Activated CD8-positive, alpha-beta memory T cell treated with anti-CD3 and anti-CD28 coated beads, Interleukin-2, amount 10 ng/mL, durations not matched to agents 7 days and 5 days (primary cell): ENCODE measurements at regions not wholly inside any gene's neighbourhood (a gene's known extent, or its start where the extent isn't known, plus 50 kb on each side); places are given as distances from the start of the nearest gene placed in this dataset.
"Not testable (repeated sequence)": the region's sequence is repeated elsewhere in the genome, so short reads cannot be mapped to it uniquely, and the experiment has no call there.

Experiments
- ATAC-seq: fragments of 150-1000 bp; cut with Tn5 transposase; one replicate; pipeline ENCODE4 v1.10.0; 2021; ENCODE audit warnings: moderate library complexity
- CTCF ChIA-PET: fragments of 350-600 bp; sonication (Branson Sonifier 250); formaldehyde crosslinking; loops from one replicate; lab custom pipeline; 2021; ENCODE audit warnings: antibody characterized with exemption; lab: Charles Lee
- DNase-seq: peaks from one replicate; pipeline ENCODE4 v3.0.0-alpha.2; 2020
- H3K27ac Mint-ChIP-seq: one replicate; pipeline ENCODE4 v1.8.0; 2021; ENCODE audit warnings: mild to moderate bottlenecking, mixed read lengths
- H3K27me3 Mint-ChIP-seq: one replicate; pipeline ENCODE4 v1.8.0; 2021; ENCODE audit warnings: mixed read lengths
- H3K36me3 Mint-ChIP-seq: one replicate; pipeline ENCODE4 v1.8.0; 2021; ENCODE audit warnings: mild to moderate bottlenecking, mixed read lengths
- H3K4me1 Mint-ChIP-seq: one replicate; pipeline ENCODE4 v1.8.0; 2021; ENCODE audit warnings: mixed read lengths
- H3K4me3 Mint-ChIP-seq: one replicate; pipeline ENCODE4 v1.8.0; 2021; ENCODE audit warnings: mild to moderate bottlenecking, moderate library complexity, mixed read lengths
- H3K9me3 Mint-ChIP-seq: one replicate; pipeline ENCODE4 v1.8.0; 2022; ENCODE audit warnings: low read depth, mixed read lengths

GRCh38 chr3:181486141-181486885, 225.4 kb upstream of the SOX2 start:
- Mint-ChIP-seq H3K27ac (no peak overlapping the region), H3K27me3 (no peaks in the 10 kb centered on the region), H3K36me3 (no peaks in the 10 kb centered on the region), H3K9me3 (peaks cover 8% of the 10 kb centered on the region), H3K4me1 (no peaks in the 10 kb centered on the region), H3K4me3 (no peak overlapping the region)
- no peak for DNase-seq
- no peak for ATAC-seq
- CTCF ChIA-PET: interaction anchor here (0.7 to 1.5 kb wide), 2 partner anchors 10 to 28 kb away, joined by 3 to 4 read pairs; no protein-coding TSS in a partner anchor

- Mint-ChIP-seq H3K4me1 (no peaks in the 10 kb centered on the region), H3K36me3 (no peaks in the 10 kb centered on the region), H3K9me3 (peaks cover 8% of the 10 kb centered on the region), H3K4me3 (no peak overlapping the region), H3K27ac (no peak overlapping the region), H3K27me3 (no peaks in the 10 kb centered on the region)
- ATAC-seq: no peak
- DNase-seq: no peak
- CTCF ChIA-PET: no interaction called here
Measured at GRCh38 chr3:181484026-181484425, 227.7 kb upstream of the SOX2 start.

- H3K36me3 Mint-ChIP-seq, ATAC-seq, H3K27me3 Mint-ChIP-seq, H3K27ac Mint-ChIP-seq, CTCF ChIA-PET, DNase-seq, H3K4me1 Mint-ChIP-seq, H3K4me3 Mint-ChIP-seq: not testable (repeated sequence)
- H3K9me3 Mint-ChIP-seq: peaks cover 29% of the 10 kb centered on the region
Measured at GRCh38 chr3:181475146-181475545, 236.6 kb upstream of the SOX2 start.

GRCh38 chr3:181470349-181470748, 241.4 kb upstream of the SOX2 start:
- H3K4me3 Mint-ChIP-seq: no peak overlapping the region

DNA sequence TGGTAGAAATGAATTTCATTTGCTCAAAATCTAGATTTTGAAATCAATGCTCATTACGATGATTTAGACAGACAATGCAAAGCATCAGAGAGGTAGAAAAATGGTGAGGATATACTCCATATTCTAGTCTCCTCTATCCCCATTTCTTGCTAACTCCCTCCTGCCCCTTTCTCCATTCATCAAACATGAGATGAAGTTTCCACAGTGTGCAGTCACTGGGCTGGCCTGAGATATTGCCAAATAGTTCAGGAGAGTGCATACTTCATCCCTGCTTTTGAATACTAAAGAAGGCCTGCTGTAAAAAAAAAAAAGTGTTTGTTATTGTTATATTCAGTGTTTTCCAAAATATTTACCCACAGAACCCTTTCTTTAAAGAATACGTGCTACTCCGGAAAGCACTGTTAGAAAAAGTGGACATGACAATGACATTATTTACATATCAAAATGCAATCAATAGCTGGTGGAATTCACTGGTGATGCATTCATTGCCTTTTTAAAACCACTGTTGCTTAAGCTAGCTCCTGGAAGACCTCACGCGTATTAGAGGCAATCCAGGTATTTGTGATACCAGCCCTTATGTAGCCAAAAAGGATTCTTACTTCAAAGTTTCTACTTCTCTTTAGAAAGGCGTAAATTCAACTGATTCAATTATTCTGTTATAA, 247.6 kb upstream of the SOX2 start:
- H3K27me3 Mint-ChIP-seq: no peaks in the 10 kb centered on the region
- no peaks in the 10 kb centered on the region for H3K36me3 Mint-ChIP-seq
- no peaks in the 10 kb centered on the region for H3K4me1 Mint-ChIP-seq
- CTCF ChIA-PET: no interaction called here
- ATAC-seq: no peak
- no peak overlapping the region for H3K4me3 Mint-ChIP-seq
- H3K27ac Mint-ChIP-seq: no peak overlapping the region
- no peak for DNase-seq
- H3K9me3 Mint-ChIP-seq: peaks cover 11% of the 10 kb centered on the region

More at GRCh38 chr3:181470349-181470748, 241.4 kb upstream of the SOX2 start:
- H3K9me3 Mint-ChIP-seq: peaks cover 27% of the 10 kb centered on the region
- no peak for ATAC-seq
- H3K27me3 Mint-ChIP-seq: no peaks in the 10 kb centered on the region
- no peaks in the 10 kb centered on the region for H3K4me1 Mint-ChIP-seq
- CTCF ChIA-PET: no interaction called here
- no peak for DNase-seq
- H3K36me3 Mint-ChIP-seq: no peaks in the 10 kb centered on the region
- H3K27ac Mint-ChIP-seq: no peak overlapping the region

DNA sequence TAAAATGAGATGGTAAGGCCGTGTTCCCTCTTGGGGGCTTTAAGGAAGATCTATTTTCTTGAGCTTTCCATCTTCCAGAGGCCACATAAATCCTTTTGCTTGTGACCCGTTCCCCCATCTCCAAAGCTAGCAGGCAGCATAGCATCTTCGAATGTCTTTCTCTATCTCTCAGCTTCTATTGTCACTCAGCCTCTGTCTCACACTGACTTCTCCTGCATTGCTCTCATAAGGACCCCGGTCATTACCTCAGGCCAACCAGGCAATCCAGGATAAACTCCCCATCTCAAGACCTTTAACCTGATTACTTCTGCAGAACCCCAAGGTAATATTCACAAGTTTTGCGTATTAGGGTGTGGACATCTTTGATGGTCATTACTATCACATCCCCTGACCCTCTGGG, 250.3 kb upstream of the SOX2 start:
- Mint-ChIP-seq H3K36me3 (no peaks in the 10 kb centered on the region), H3K4me3 (no peak overlapping the region), H3K4me1 (no peaks in the 10 kb centered on the region), H3K27ac (no peak overlapping the region), H3K27me3 (no peaks in the 10 kb centered on the region), H3K9me3 (peaks cover 9% of the 10 kb centered on the region)
- no peak for DNase-seq
- CTCF ChIA-PET: no interaction called here
- ATAC-seq: no peak

- Mint-ChIP-seq H3K4me1 (no peaks in the 10 kb centered on the region), H3K9me3 (peaks cover 9% of the 10 kb centered on the region), H3K36me3 (no peaks in the 10 kb centered on the region), H3K4me3 (no peak overlapping the region), H3K27me3 (no peaks in the 10 kb centered on the region), H3K27ac (no peak overlapping the region)
- DNase-seq (no peak), ATAC-seq (no peak)
- CTCF ChIA-PET: no interaction called here
Measured at GRCh38 chr3:181459516-181459915, 252.2 kb upstream of the SOX2 start.

GRCh38 chr3:181458857-181459256, 252.9 kb upstream of the SOX2 start:
- no peaks in the 10 kb centered on the region for H3K36me3 Mint-ChIP-seq
- CTCF ChIA-PET: no interaction called here

GRCh38 chr3:181457756-181458155, 254.0 kb upstream of the SOX2 start:
- peaks cover 9% of the 10 kb centered on the region for H3K9me3 Mint-ChIP-seq
- DNase-seq: no peak
- ATAC-seq: no peak

More at GRCh38 chr3:181458857-181459256, 252.9 kb upstream of the SOX2 start:
- Mint-ChIP-seq H3K9me3 (peaks cover 9% of the 10 kb centered on the region), H3K27ac (no peak overlapping the region), H3K4me1 (no peaks in the 10 kb centered on the region), H3K27me3 (no peaks in the 10 kb centered on the region), H3K4me3 (no peak overlapping the region)
- DNase-seq (no peak), ATAC-seq (no peak)

GRCh38 chr3:181457190-181457589, 254.5 kb upstream of the SOX2 start:
- Mint-ChIP-seq H3K4me3 (no peak overlapping the region), H3K9me3 (peaks cover 9% of the 10 kb centered on the region), H3K36me3 (no peaks in the 10 kb centered on the region), H3K27ac (no peak overlapping the region), H3K27me3 (no peaks in the 10 kb centered on the region), H3K4me1 (no peaks in the 10 kb centered on the region)
- CTCF ChIA-PET: no interaction called here
- ATAC-seq (no peak), DNase-seq (no peak)

More at GRCh38 chr3:181457756-181458155, 254.0 kb upstream of the SOX2 start:
- CTCF ChIA-PET: no interaction called here
- Mint-ChIP-seq H3K4me1 (no peaks in the 10 kb centered on the region), H3K36me3 (no peaks in the 10 kb centered on the region), H3K4me3 (no peak overlapping the region), H3K27me3 (no peaks in the 10 kb centered on the region), H3K27ac (no peak overlapping the region)

DNA sequence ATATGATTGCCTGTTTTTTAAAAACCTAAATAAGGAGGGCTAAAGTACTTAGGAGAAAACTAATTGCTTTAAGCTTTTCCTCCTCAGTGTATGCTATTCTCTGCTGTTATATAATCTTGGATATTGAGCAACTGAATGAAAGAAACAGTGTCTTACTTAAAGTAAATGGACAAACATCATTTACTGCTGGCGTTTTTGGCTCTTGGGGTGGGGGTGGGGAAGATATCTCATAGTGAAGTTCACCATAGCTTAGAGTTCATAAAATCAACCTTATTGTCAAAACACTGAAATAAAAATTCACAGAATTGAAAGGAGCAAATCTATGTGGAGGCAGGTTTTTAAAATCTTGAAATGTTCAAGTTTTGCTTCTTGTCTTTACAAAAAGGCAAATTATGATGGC, 256.4 kb upstream of the SOX2 start:
- H3K4me3 Mint-ChIP-seq: no peak overlapping the region
- no peaks in the 10 kb centered on the region for H3K36me3 Mint-ChIP-seq
- H3K27ac Mint-ChIP-seq: no peak overlapping the region
- peaks cover 5% of the 10 kb centered on the region for H3K9me3 Mint-ChIP-seq
- ATAC-seq (no peak), DNase-seq (no peak)
- CTCF ChIA-PET: no interaction called here
- no peaks in the 10 kb centered on the region for H3K4me1 Mint-ChIP-seq
- no peaks in the 10 kb centered on the region for H3K27me3 Mint-ChIP-seq

- H3K27ac Mint-ChIP-seq: no peak overlapping the region
- CTCF ChIA-PET: no interaction called here
- H3K4me1 Mint-ChIP-seq: no peaks in the 10 kb centered on the region
- DNase-seq: no peak
- no peak for ATAC-seq
- no peaks in the 10 kb centered on the region for H3K27me3 Mint-ChIP-seq
- no peaks in the 10 kb centered on the region for H3K36me3 Mint-ChIP-seq
- peaks cover 6% of the 10 kb centered on the region for H3K9me3 Mint-ChIP-seq
- H3K4me3 Mint-ChIP-seq: no peak overlapping the region
Measured at GRCh38 chr3:181454451-181455027, 257.2 kb upstream of the SOX2 start.

GRCh38 chr3:181446741-181447140, 265.0 kb upstream of the SOX2 start:
- Mint-ChIP-seq H3K4me1 (no peaks in the 10 kb centered on the region), H3K27ac (no peak overlapping the region), H3K9me3 (peaks cover 4% of the 10 kb centered on the region), H3K36me3 (no peaks in the 10 kb centered on the region), H3K4me3 (no peak overlapping the region), H3K27me3 (no peaks in the 10 kb centered on the region)
- CTCF ChIA-PET: interaction anchor here (0.9 kb wide), 1 partner anchor 333 kb away, joined by 3 read pairs; no protein-coding TSS in a partner anchor
- ATAC-seq (no peak), DNase-seq (no peak)

- CTCF ChIA-PET: no interaction called here
- H3K4me1 Mint-ChIP-seq: no peaks in the 10 kb centered on the region
- H3K27me3 Mint-ChIP-seq: no peaks in the 10 kb centered on the region
- DNase-seq (no peak), ATAC-seq (no peak)
- H3K4me3 Mint-ChIP-seq: no peak overlapping the region
- H3K9me3 Mint-ChIP-seq: peaks cover 2% of the 10 kb centered on the region
- H3K36me3 Mint-ChIP-seq: no peaks in the 10 kb centered on the region
- H3K27ac Mint-ChIP-seq: no peak overlapping the region
Measured at GRCh38 chr3:181442066-181442465, 269.7 kb upstream of the SOX2 start.
